ENCODE measurements at regions not wholly inside any gene's neighbourhood (a gene's known extent, or its start where the extent isn't known, plus 50 kb on each side); places are given as distances from the start of the nearest gene placed in this dataset.

- Histone ChIP-seq H3K36me3 (no peaks in the 10 kb centered on the region), H3K4me3 (no peak overlapping the region), H3K27ac (no peak overlapping the region), H3K27me3 (no peaks in the 10 kb centered on the region), H3K9me3 (no peaks in the 10 kb centered on the region), H3K4me1 (ENCODE audit: insufficient read depth) (no peaks in the 10 kb centered on the region)
- intact Hi-C loops (cut with DNase I): no loop called here
- no peak for TF ChIP-seq POLR2A (IDR thresholded peaks at IDR 0.05)
- TF ChIP-seq EP300 (IDR thresholded peaks at IDR 0.05): no peak
- TF ChIP-seq CTCF (IDR thresholded peaks at IDR 0.05): no peak
- DNase-seq: no peak
Measured at GRCh38 chr11:90717522-90717921, 494.7 kb upstream of the CHORDC1 start.

- intact Hi-C loops (cut with DNase I): no loop called here
- Histone ChIP-seq H3K27me3 (no peaks in the 10 kb centered on the region), H3K4me1 (ENCODE audit: insufficient read depth) (no peaks in the 10 kb centered on the region), H3K4me3 (no peak overlapping the region), H3K9me3 (no peaks in the 10 kb centered on the region), H3K36me3 (no peaks in the 10 kb centered on the region), H3K27ac (no peak overlapping the region)
- TF ChIP-seq POLR2A (IDR thresholded peaks at IDR 0.05) (no peak), CTCF (IDR thresholded peaks at IDR 0.05) (no peak), EP300 (IDR thresholded peaks at IDR 0.05) (no peak)
- no peak for DNase-seq
Measured at GRCh38 chr11:90705661-90706060, 482.8 kb upstream of the CHORDC1 start.

- H3K4me3 ChIP-seq: no peak overlapping the region
- TF ChIP-seq POLR2A (IDR thresholded peaks at IDR 0.05): no peak
- no peak for TF ChIP-seq EP300 (IDR thresholded peaks at IDR 0.05)
- no peak for TF ChIP-seq CTCF (IDR thresholded peaks at IDR 0.05)
- no peaks in the 10 kb centered on the region for H3K4me1 ChIP-seq (ENCODE audit: insufficient read depth)
- H3K36me3 ChIP-seq: no peaks in the 10 kb centered on the region
- no peak overlapping the region for H3K27ac ChIP-seq
- no peak for DNase-seq
- intact Hi-C loops (cut with DNase I): no loop called here
- 90 to 93% (median 91%) methylated on average over 5 of the region's 5 CpGs for WGBS, 3 donors
- no peaks in the 10 kb centered on the region for H3K9me3 ChIP-seq
- no peaks in the 10 kb centered on the region for H3K27me3 ChIP-seq
Measured at GRCh38 chr11:90704510-90704909, 481.7 kb upstream of the CHORDC1 start.

GRCh38 chr11:90701716-90702115 lies 478.9 kb upstream of the CHORDC1 start:
- no peaks in the 10 kb centered on the region for H3K36me3 ChIP-seq
- TF ChIP-seq EP300 (IDR thresholded peaks at IDR 0.05) (no peak), POLR2A (IDR thresholded peaks at IDR 0.05) (no peak), CTCF (IDR thresholded peaks at IDR 0.05) (no peak)
- no peaks in the 10 kb centered on the region for H3K9me3 ChIP-seq
- intact Hi-C loops (cut with DNase I): no loop called here
- no peak for DNase-seq
- H3K27ac ChIP-seq: no peak overlapping the region
- WGBS, 3 donors: 82 to 87% (median 83%) methylated on average over 2 of the region's 2 CpGs
- no peaks in the 10 kb centered on the region for H3K4me1 ChIP-seq (ENCODE audit: insufficient read depth)
- no peaks in the 10 kb centered on the region for H3K27me3 ChIP-seq
- H3K4me3 ChIP-seq: no peak overlapping the region

All from ovary (tissue), 7 donors.